ENCODE measurements at regions not wholly inside any gene's neighbourhood (a gene's known extent, or its start where the extent isn't known, plus 50 kb on each side); places are given as distances from the start of the nearest gene placed in this dataset.

DNA sequence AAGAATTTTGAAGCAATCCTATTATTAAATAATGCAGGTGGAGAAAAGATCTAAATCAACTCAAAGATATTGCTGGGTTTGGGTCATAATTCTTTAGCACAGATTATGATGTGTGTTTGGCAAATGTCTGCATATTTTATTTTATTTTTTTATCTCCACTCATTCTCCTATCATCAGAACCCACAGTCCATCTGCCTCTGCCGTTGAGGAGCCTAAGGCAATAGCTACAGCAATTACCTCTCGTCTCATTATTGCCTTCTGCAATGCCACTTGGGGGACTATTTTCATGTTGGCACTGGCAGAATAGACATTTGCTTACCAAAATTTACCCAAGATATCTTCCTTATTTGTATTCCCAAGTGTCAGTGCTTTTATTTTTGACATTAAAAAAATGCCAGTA lies 815.9 kb upstream of the CNTNAP5 start:
- no peaks in the 10 kb centered on the region for H3K27me3 ChIP-seq (ENCODE audit: control insufficient read depth in 1 of 2, insufficient read depth in 2 of 2, low read length in 2 of 2)
- H3K4me3 ChIP-seq (ENCODE audit: low read length in 2 of 2), result no peak overlapping the region
- H3K4me1 ChIP-seq (ENCODE audit: control insufficient read depth, insufficient read depth, low read length), result no peaks in the 10 kb centered on the region
- no peaks in the 10 kb centered on the region for H3K36me3 ChIP-seq (ENCODE audit: control insufficient read depth in 2 of 2, insufficient read depth in 2 of 2, low read length in 2 of 2)
- no peak overlapping the region for H3K9ac ChIP-seq (ENCODE audit: low read length in 2 of 2)
- H3K9me3 ChIP-seq (ENCODE audit: control insufficient read depth in 2 of 2, low read length in 2 of 2), result no peaks in the 10 kb centered on the region
- no peak overlapping the region for H3K27ac ChIP-seq (ENCODE audit: low read length)

DNA sequence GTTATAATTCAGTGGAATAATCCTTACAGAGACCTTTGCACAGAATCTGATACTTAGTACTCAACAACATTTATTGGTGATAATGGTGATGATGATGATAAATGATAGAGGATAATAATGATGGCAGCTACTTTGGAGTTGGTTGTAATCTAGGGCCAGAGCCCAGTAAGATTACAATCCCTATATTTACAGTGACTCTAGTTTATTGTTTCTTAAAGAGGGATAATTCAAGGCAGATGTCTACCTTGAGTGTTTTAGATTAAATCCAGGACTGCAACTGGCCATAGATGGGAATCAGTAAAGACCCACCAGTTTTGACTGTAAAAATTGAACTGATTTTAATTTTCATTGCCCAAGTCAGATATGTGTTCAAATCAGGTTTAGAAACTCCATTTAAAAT lies 813.9 kb upstream of the CNTNAP5 start:
- Histone ChIP-seq H3K9ac (ENCODE audit: low read length in 2 of 2) (no peak overlapping the region), H3K4me1 (ENCODE audit: control insufficient read depth, insufficient read depth, low read length) (no peaks in the 10 kb centered on the region), H3K27me3 (ENCODE audit: control insufficient read depth in 1 of 2, insufficient read depth in 2 of 2, low read length in 2 of 2) (no peaks in the 10 kb centered on the region), H3K27ac (ENCODE audit: low read length) (no peak overlapping the region), H3K9me3 (ENCODE audit: control insufficient read depth in 2 of 2, low read length in 2 of 2) (no peaks in the 10 kb centered on the region), H3K36me3 (ENCODE audit: control insufficient read depth in 2 of 2, insufficient read depth in 2 of 2, low read length in 2 of 2) (no peaks in the 10 kb centered on the region), H3K4me3 (ENCODE audit: low read length in 2 of 2) (no peak overlapping the region)

GRCh38 chr2:123245156-123245555 lies 779.9 kb upstream of the CNTNAP5 start:
- H3K4me1 ChIP-seq (ENCODE audit: control insufficient read depth, insufficient read depth, low read length), result no peaks in the 10 kb centered on the region
- H3K9ac ChIP-seq (ENCODE audit: low read length in 2 of 2), result no peak overlapping the region
- no peaks in the 10 kb centered on the region for H3K27me3 ChIP-seq (ENCODE audit: control insufficient read depth in 1 of 2, insufficient read depth in 2 of 2, low read length in 2 of 2)
- H3K9me3 ChIP-seq (ENCODE audit: control insufficient read depth in 2 of 2, low read length in 2 of 2), result no peaks in the 10 kb centered on the region
- H3K4me3 ChIP-seq (ENCODE audit: low read length in 2 of 2), result no peak overlapping the region
- H3K36me3 ChIP-seq (ENCODE audit: control insufficient read depth in 2 of 2, insufficient read depth in 2 of 2, low read length in 2 of 2), result no peaks in the 10 kb centered on the region
- H3K27ac ChIP-seq (ENCODE audit: low read length), result no peak overlapping the region

GRCh38 chr2:123258877-123259539 lies 766.1 kb upstream of the CNTNAP5 start:
- H3K9ac ChIP-seq (ENCODE audit: low read length in 2 of 2), result no peak overlapping the region
- H3K27ac ChIP-seq (ENCODE audit: low read length), result no peak overlapping the region
- H3K9me3 ChIP-seq (ENCODE audit: control insufficient read depth in 2 of 2, low read length in 2 of 2), result no peaks in the 10 kb centered on the region
- no peak overlapping the region for H3K4me3 ChIP-seq (ENCODE audit: low read length in 2 of 2)
- no peaks in the 10 kb centered on the region for H3K36me3 ChIP-seq (ENCODE audit: control insufficient read depth in 2 of 2, insufficient read depth in 2 of 2, low read length in 2 of 2)
- H3K4me1 ChIP-seq (ENCODE audit: control insufficient read depth, insufficient read depth, low read length), result no peaks in the 10 kb centered on the region
- H3K27me3 ChIP-seq (ENCODE audit: control insufficient read depth in 1 of 2, insufficient read depth in 2 of 2, low read length in 2 of 2), result no peaks in the 10 kb centered on the region

DNA sequence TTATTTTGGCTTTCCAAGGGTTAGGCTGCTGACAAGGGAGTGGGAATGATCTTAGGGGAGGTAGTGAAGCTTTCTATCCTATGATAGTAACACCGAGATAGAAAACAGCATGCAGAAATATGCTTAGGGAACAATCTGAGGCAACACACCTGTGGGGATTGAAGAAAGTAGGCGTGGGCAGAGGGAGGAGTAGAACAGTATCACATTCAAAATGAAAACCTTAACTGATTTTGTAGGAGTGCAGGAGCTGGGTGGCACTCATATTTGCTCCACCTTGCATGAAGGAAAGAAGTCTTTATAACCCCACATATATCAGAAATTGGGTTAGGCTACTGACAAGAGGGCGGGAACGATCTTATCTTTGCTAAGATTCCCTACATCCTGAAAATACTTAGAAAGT lies 762.2 kb upstream of the CNTNAP5 start:
- no peaks in the 10 kb centered on the region for H3K4me1 ChIP-seq (ENCODE audit: control insufficient read depth, insufficient read depth, low read length)
- no peak overlapping the region for H3K27ac ChIP-seq (ENCODE audit: low read length)
- H3K36me3 ChIP-seq (ENCODE audit: control insufficient read depth in 2 of 2, insufficient read depth in 2 of 2, low read length in 2 of 2), result no peaks in the 10 kb centered on the region
- H3K9me3 ChIP-seq (ENCODE audit: control insufficient read depth in 2 of 2, low read length in 2 of 2), result no peaks in the 10 kb centered on the region
- H3K9ac ChIP-seq (ENCODE audit: low read length in 2 of 2), result no peak overlapping the region
- H3K27me3 ChIP-seq (ENCODE audit: control insufficient read depth in 1 of 2, insufficient read depth in 2 of 2, low read length in 2 of 2), result no peaks in the 10 kb centered on the region
- H3K4me3 ChIP-seq (ENCODE audit: low read length in 2 of 2), result no peak overlapping the region

DNA sequence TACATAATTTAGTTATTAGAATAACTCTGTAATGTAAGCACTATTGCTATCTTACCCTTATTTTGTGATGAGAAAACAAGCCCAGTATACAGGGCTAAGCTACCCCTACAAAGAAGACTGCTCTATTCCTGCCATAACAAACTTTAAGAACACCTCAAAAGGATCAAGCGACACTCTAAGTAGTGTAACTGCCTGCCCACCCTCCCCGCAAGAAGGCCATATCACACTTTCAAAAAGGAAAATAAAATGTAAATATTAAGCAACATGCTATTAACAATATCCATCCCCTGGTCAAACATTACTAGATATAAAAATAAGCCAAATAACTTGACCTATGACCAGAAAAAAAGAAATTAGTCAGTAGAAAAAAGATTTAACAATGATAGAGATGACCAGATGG lies 741.7 kb upstream of the CNTNAP5 start:
- no peak overlapping the region for H3K9ac ChIP-seq (ENCODE audit: low read length in 2 of 2)
- no peaks in the 10 kb centered on the region for H3K9me3 ChIP-seq (ENCODE audit: control insufficient read depth in 2 of 2, low read length in 2 of 2)
- H3K4me1 ChIP-seq (ENCODE audit: control insufficient read depth, insufficient read depth, low read length), result no peaks in the 10 kb centered on the region
- H3K27ac ChIP-seq (ENCODE audit: low read length), result no peak overlapping the region
- H3K27me3 ChIP-seq (ENCODE audit: control insufficient read depth in 1 of 2, insufficient read depth in 2 of 2, low read length in 2 of 2), result no peaks in the 10 kb centered on the region
- no peaks in the 10 kb centered on the region for H3K36me3 ChIP-seq (ENCODE audit: control insufficient read depth in 2 of 2, insufficient read depth in 2 of 2, low read length in 2 of 2)
- no peak overlapping the region for H3K4me3 ChIP-seq (ENCODE audit: low read length in 2 of 2)

- H3K27me3 ChIP-seq (ENCODE audit: control insufficient read depth in 1 of 2, insufficient read depth in 2 of 2, low read length in 2 of 2), result no peaks in the 10 kb centered on the region
- H3K36me3 ChIP-seq (ENCODE audit: control insufficient read depth in 2 of 2, insufficient read depth in 2 of 2, low read length in 2 of 2), result no peaks in the 10 kb centered on the region
- H3K27ac ChIP-seq (ENCODE audit: low read length), result no peak overlapping the region
- no peak overlapping the region for H3K4me3 ChIP-seq (ENCODE audit: low read length in 2 of 2)
- H3K9ac ChIP-seq (ENCODE audit: low read length in 2 of 2), result no peak overlapping the region
- no peaks in the 10 kb centered on the region for H3K4me1 ChIP-seq (ENCODE audit: control insufficient read depth, insufficient read depth, low read length)
- no peaks in the 10 kb centered on the region for H3K9me3 ChIP-seq (ENCODE audit: control insufficient read depth in 2 of 2, low read length in 2 of 2)
Measured at GRCh38 chr2:123303731-123304130, 721.4 kb upstream of the CNTNAP5 start.

All from stomach smooth muscle (tissue), 2 donors.